ENCODE measurements at regions not wholly inside any gene's neighbourhood (a gene's known extent, or its start where the extent isn't known, plus 50 kb on each side); places are given as distances from the start of the nearest gene placed in this dataset.

DNA sequence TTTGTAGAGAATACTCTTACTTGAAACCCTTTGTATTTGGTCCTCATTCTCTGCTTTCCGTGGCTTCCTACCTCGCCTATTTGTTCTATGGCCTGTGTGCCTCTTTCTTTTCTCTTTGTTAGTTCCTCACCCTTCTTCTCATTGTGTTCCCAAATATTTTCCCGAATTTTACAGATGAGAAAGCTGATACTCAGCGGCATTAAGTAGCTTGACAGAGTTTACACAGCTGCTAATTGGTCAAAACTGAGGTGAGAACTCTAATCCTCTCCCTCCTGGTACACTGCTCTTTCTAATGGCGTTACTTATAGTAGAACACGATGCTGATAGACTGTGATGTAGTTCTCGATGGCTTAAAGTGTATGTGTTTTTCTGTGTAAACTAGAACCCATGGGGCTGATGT, 80.7 kb upstream of the HDAC9 start:
- H3K27ac Mint-ChIP-seq (ENCODE audit: unreplicated experiment) = no peak overlapping the region
- H3K27me3 Mint-ChIP-seq (ENCODE audit: unreplicated experiment) = no peaks in the 10 kb centered on the region
- DNase-seq = no peak
- TF ChIP-seq CTCF (IDR thresholded peaks at IDR 0.05; ENCODE audit: partially characterized antibody, unreplicated experiment) = no peak
- H3K4me3 Mint-ChIP-seq (ENCODE audit: unreplicated experiment) = no peak overlapping the region
- H3K9me3 Mint-ChIP-seq (ENCODE audit: unreplicated experiment) = peaks cover 1% of the 10 kb centered on the region
- H3K36me3 Mint-ChIP-seq (ENCODE audit: unreplicated experiment) = no peaks in the 10 kb centered on the region
- H3K4me1 Mint-ChIP-seq (ENCODE audit: low read depth, unreplicated experiment) = no peaks in the 10 kb centered on the region

DNA sequence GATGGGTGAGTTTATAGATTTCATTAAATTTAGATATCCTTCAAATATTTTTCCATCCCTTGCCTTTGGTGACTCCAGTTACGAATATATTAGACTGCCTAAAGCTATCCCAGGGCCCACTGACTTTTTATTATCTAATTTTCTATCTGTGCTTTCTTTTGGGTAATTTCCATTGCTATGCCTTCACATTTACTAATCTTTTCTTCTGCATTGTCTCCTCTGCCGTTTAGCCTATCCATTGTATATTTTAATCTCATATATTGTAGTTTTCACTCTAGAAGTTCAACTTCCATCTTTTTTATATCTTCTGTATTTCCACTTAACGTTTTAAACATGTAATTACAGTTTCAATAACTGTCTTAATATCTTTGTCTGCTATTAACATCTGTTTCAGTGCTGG, 78.6 kb upstream of the HDAC9 start:
- no peak for DNase-seq
- TF ChIP-seq CTCF (IDR thresholded peaks at IDR 0.05; ENCODE audit: partially characterized antibody, unreplicated experiment) = no peak
- Mint-ChIP-seq H3K36me3 (ENCODE audit: unreplicated experiment) (no peaks in the 10 kb centered on the region), H3K27ac (ENCODE audit: unreplicated experiment) (no peak overlapping the region), H3K9me3 (ENCODE audit: unreplicated experiment) (peaks cover 1% of the 10 kb centered on the region), H3K4me1 (ENCODE audit: low read depth, unreplicated experiment) (peaks cover 6% of the 10 kb centered on the region), H3K4me3 (ENCODE audit: unreplicated experiment) (no peak overlapping the region), H3K27me3 (ENCODE audit: unreplicated experiment) (no peaks in the 10 kb centered on the region)

GRCh38 chr7:18419456-18419855, 76.1 kb upstream of the HDAC9 start:
- Mint-ChIP-seq H3K9me3 (ENCODE audit: unreplicated experiment) (peaks cover 2% of the 10 kb centered on the region), H3K36me3 (ENCODE audit: unreplicated experiment) (no peaks in the 10 kb centered on the region), H3K4me3 (ENCODE audit: unreplicated experiment) (no peak overlapping the region), H3K4me1 (ENCODE audit: low read depth, unreplicated experiment) (peaks cover 14% of the 10 kb centered on the region), H3K27ac (ENCODE audit: unreplicated experiment) (no peak overlapping the region), H3K27me3 (ENCODE audit: unreplicated experiment) (no peaks in the 10 kb centered on the region)
- no peak for DNase-seq
- TF ChIP-seq CTCF (IDR thresholded peaks at IDR 0.05; ENCODE audit: partially characterized antibody, unreplicated experiment) = no peak

GRCh38 chr7:18420108-18420507, 75.4 kb upstream of the HDAC9 start:
- Mint-ChIP-seq H3K4me3 (ENCODE audit: unreplicated experiment) (no peak overlapping the region), H3K9me3 (ENCODE audit: unreplicated experiment) (peaks cover 3% of the 10 kb centered on the region), H3K27ac (ENCODE audit: unreplicated experiment) (no peak overlapping the region), H3K4me1 (ENCODE audit: low read depth, unreplicated experiment) (peaks cover 14% of the 10 kb centered on the region), H3K27me3 (ENCODE audit: unreplicated experiment) (no peaks in the 10 kb centered on the region), H3K36me3 (ENCODE audit: unreplicated experiment) (no peaks in the 10 kb centered on the region)
- DNase-seq = no peak
- TF ChIP-seq CTCF (IDR thresholded peaks at IDR 0.05; ENCODE audit: partially characterized antibody, unreplicated experiment) = no peak

DNA sequence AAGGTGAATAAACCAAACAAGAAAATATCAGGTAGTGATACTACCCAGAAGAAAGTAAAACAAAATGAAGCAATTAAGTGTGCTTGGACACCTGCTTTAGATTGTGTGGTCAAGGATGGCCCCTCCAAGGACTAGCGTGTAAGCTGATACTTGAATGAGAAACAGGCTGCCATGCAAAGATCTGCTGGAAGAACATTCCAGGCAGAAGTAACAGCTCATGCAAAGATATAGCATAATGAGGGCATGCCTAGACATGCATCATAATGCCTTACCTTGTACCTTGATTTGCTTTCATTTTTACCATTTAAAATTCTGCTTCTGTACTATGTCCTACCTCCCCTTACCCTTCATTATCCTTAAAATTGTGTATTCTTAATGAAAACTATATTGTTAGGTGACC, 74.8 kb upstream of the HDAC9 start:
- peaks cover 3% of the 10 kb centered on the region for H3K9me3 Mint-ChIP-seq (ENCODE audit: unreplicated experiment)
- no peaks in the 10 kb centered on the region for H3K36me3 Mint-ChIP-seq (ENCODE audit: unreplicated experiment)
- no peak overlapping the region for H3K27ac Mint-ChIP-seq (ENCODE audit: unreplicated experiment)
- peaks cover 14% of the 10 kb centered on the region for H3K4me1 Mint-ChIP-seq (ENCODE audit: low read depth, unreplicated experiment)
- no peak overlapping the region for H3K4me3 Mint-ChIP-seq (ENCODE audit: unreplicated experiment)
- H3K27me3 Mint-ChIP-seq (ENCODE audit: unreplicated experiment) = no peaks in the 10 kb centered on the region
- TF ChIP-seq CTCF (IDR thresholded peaks at IDR 0.05; ENCODE audit: partially characterized antibody, unreplicated experiment) = no peak
- DNase-seq = no peak

All from glutamatergic neuron (in vitro differentiated cells).